GM19438 (cell line): ENCODE measurements at regions not wholly inside any gene's neighbourhood (a gene's known extent, or its start where the extent isn't known, plus 50 kb on each side); places are given as distances from the start of the nearest gene placed in this dataset.

Source experiments
- ATAC-seq: cut with Tn5 transposase; IDR thresholded peaks from one replicate; pipeline ENCODE4 v1.9.1; 2021; ENCODE audit warnings: low read depth; ENCODE audit not compliant: unreplicated experiment

GRCh38 chr5:34500236-34500847, 155.8 kb upstream of the RAI14 start:
- no peak for ATAC-seq

GRCh38 chr5:34501016-34501415, 155.1 kb upstream of the RAI14 start:
- ATAC-seq: no peak

GRCh38 chr5:34501840-34502239, 154.3 kb upstream of the RAI14 start:
- no peak for ATAC-seq

- ATAC-seq: no peak
Measured at GRCh38 chr5:34502581-34502980, 153.5 kb upstream of the RAI14 start.

GRCh38 chr5:34503379-34504253, 152.5 kb upstream of the RAI14 start:
- ATAC-seq: no peak

- no peak for ATAC-seq
Measured at GRCh38 chr5:34504967-34505366, 151.2 kb upstream of the RAI14 start.

GRCh38 chr5:34505731-34506130, 150.4 kb upstream of the RAI14 start:
- ATAC-seq: no peak

GRCh38 chr5:34507933-34508332, 148.2 kb upstream of the RAI14 start:
- ATAC-seq: no peak

- ATAC-seq: no peak
Measured at GRCh38 chr5:34509392-34509791, 146.7 kb upstream of the RAI14 start.

- no peak for ATAC-seq
Measured at GRCh38 chr5:34510002-34510401, 146.1 kb upstream of the RAI14 start.

- no peak for ATAC-seq
Measured at GRCh38 chr5:34511063-34511462, 145.1 kb upstream of the RAI14 start.

GRCh38 chr5:34511481-34511880, 144.6 kb upstream of the RAI14 start:
- ATAC-seq: no peak

GRCh38 chr5:34511915-34512314, 144.2 kb upstream of the RAI14 start:
- no peak for ATAC-seq

GRCh38 chr5:34516166-34516565, 140.0 kb upstream of the RAI14 start:
- ATAC-seq: no peak

- no peak for ATAC-seq
Measured at GRCh38 chr5:34516686-34517085, 139.4 kb upstream of the RAI14 start.

- ATAC-seq: no peak
Measured at GRCh38 chr5:34517249-34517648, 138.9 kb upstream of the RAI14 start.

- ATAC-seq: no peak
Measured at GRCh38 chr5:34519489-34520220, 136.5 kb upstream of the RAI14 start.

- ATAC-seq: no peak
Measured at GRCh38 chr5:34521628-34522290, 134.4 kb upstream of the RAI14 start.

GRCh38 chr5:34522599-34523386, 133.3 kb upstream of the RAI14 start:
- peak; percentile 78 for ATAC-seq

GRCh38 chr5:34523387-34523726, 132.8 kb upstream of the RAI14 start:
- peak; percentile 17 for ATAC-seq
